Transverse colon (tissue), 4 donors: ENCODE measurements at regions not wholly inside any gene's neighbourhood (a gene's known extent, or its start where the extent isn't known, plus 50 kb on each side); places are given as distances from the start of the nearest gene placed in this dataset.

Experiments
- DNase-seq: peaks from one replicate; pipeline ENCODE4 v3.0.0-alpha.2; 2019
- H3K27ac ChIP-seq, 4 donors: fragments of 200-600 bp; sonication (generic); 2 replicates each; pipeline ENCODE4 v1.5.1; 2016 to 2018; ENCODE audit warnings: inconsistent platforms in 4 of 4
- H3K27me3 ChIP-seq: fragments of 200-600 bp; sonication (generic); 2 replicates; pipeline ENCODE4 v1.5.1; 2017; ENCODE audit warnings: inconsistent platforms
- H3K36me3 ChIP-seq, 4 donors: fragments of 200-600 bp; sonication (generic); 2 replicates each; pipeline ENCODE4 v1.5.1; 2017 to 2019; ENCODE audit warnings: inconsistent platforms in 4 of 4
- H3K4me1 ChIP-seq, 4 donors: fragments of 200-600 bp; sonication (generic); 2 replicates each; pipeline ENCODE4 v1.5.1; 2017 to 2020; ENCODE audit warnings: inconsistent platforms in 4 of 4
- H3K4me3 ChIP-seq, 4 donors: fragments of 200-600 bp; sonication (generic); 1 replicate in 1 of 4; 2 replicates in 3 of 4; pipeline versions ENCODE4 v1.5.1 to v1.6.1; 2017 to 2019; ENCODE audit warnings: inconsistent platforms in 4 of 4
- H3K9me3 ChIP-seq, 2 donors: fragments of 200-600 bp; sonication (generic); 2 replicates each; pipeline ENCODE4 v1.5.1; 2017 to 2019; ENCODE audit warnings: inconsistent platforms in 2 of 2
- EP300 ChIP-seq: sonication (generic); formaldehyde crosslinking; IDR thresholded peaks from one replicate; pipeline ENCODE4 v1.6.1; 2017; ENCODE audit warnings: antibody characterized with exemption, low read depth
- POLR2A ChIP-seq: fragments of 450-650 bp; IDR thresholded peaks from one replicate; pipeline ENCODE4 v1.6.1; 2016; ENCODE audit warnings: antibody characterized with exemption, mild to moderate bottlenecking, moderate library complexity
- POLR2AphosphoS5 ChIP-seq, 3 donors: sonication (generic); formaldehyde crosslinking; IDR thresholded peaks; one replicate each; pipeline ENCODE4 v1.6.1; 2016; ENCODE audit warnings: antibody characterized with exemption in 3 of 3
- WGBS, 2 donors: methylation state at CpG; one replicate each; pipeline ENCODE4 v1.1.5; 2018; ENCODE audit warnings: low coverage in 1 of 2; 5-methylcytosine and 5-hydroxymethylcytosine counted together
- in situ Hi-C, 4 donors: fragments of 200-750 bp; cut with MboI; loops; one replicate each; pipeline versions ENCODE4 v1.15.0 to v1.15.1; 2017; ENCODE audit warnings: low sequenced_read_pairs in 3 of 4, low pct_ligation_motif_present in 1 of 4, low pct_unique_long_range_greater_than_20kb in 1 of 4
- intact Hi-C: fragments of 100-400 bp; cut with DNase I; formaldehyde crosslinking; loops from one replicate; pipeline ENCODE4 v1.15.1; 2023; ENCODE audit warnings: low total_unique reads
- TF ChIP-seq, protein P1 (sequence below), 5 experiments: fragments of 200-600 bp in 3 of 5; fragments of 450-650 bp in 2 of 5; sonication (generic) in 3 of 5; IDR thresholded peaks; 1 replicate in 2 of 5; 2 replicates in 3 of 5; pipeline ENCODE4 v1.5.1; 2016 to 2017; ENCODE audit warnings: antibody characterized with exemption in 5 of 5, inconsistent platforms in 3 of 5, mild to moderate bottlenecking in 2 of 5, moderate library complexity in 1 of 5

DNA sequence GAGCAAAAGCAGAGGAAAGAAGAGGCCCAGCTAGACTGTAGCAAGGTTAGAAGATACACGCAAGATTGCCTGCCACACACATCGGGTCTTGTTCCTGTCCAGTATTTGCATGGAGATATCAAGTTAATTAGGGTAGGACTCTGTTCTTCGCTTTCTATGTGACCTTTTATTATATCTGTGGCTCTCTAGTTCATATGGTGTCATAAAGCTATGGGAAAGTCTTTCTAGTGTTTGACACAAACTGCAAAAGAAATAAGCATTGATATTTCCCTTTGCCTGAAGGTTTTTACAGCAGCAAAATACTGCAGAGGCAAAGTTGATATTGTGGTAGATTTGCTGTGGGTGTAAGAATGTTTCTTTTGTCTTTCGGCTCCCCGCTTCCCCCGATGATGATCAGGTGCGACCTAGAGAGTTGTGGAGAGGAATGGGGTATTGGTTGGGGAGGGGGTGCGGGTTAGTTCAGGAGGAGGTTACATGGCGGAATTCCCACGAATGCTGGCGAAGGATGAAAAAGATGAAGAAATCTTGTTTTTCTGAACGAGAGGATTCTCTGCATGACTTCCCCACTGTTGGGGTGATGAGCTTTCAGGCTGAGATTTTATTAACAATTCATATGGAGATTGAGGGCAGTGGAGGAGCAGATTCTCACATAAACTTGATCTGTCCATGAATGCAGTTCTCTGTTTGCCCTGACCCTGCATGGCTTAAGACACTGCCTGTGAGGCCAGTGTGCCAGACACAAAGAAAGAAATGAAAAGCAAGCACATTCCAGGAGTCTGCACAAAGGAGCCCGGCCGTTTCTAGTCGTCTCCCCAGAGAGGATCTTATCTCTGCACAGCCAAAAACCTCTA lies 550.2 kb downstream of the USP25 start:
- intact Hi-C loops (no loop called here), in situ Hi-C loops (no loop called here)
- no peaks in the 10 kb centered on the region for H3K4me1 ChIP-seq
- WGBS, 2 donors: 37 to 50% methylated on average over 6 to 15 of the region's 15 CpGs
- H3K27ac ChIP-seq: peak overlapping the region in 2 of 4 donors; percentile 38 to 53
- TF ChIP-seq POLR2AphosphoS5 (IDR thresholded peaks at IDR 0.05) (no peak), EP300 (no peak), POLR2A (no peak)
- TF ChIP-seq, protein P1, sequence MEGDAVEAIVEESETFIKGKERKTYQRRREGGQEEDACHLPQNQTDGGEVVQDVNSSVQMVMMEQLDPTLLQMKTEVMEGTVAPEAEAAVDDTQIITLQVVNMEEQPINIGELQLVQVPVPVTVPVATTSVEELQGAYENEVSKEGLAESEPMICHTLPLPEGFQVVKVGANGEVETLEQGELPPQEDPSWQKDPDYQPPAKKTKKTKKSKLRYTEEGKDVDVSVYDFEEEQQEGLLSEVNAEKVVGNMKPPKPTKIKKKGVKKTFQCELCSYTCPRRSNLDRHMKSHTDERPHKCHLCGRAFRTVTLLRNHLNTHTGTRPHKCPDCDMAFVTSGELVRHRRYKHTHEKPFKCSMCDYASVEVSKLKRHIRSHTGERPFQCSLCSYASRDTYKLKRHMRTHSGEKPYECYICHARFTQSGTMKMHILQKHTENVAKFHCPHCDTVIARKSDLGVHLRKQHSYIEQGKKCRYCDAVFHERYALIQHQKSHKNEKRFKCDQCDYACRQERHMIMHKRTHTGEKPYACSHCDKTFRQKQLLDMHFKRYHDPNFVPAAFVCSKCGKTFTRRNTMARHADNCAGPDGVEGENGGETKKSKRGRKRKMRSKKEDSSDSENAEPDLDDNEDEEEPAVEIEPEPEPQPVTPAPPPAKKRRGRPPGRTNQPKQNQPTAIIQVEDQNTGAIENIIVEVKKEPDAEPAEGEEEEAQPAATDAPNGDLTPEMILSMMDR (IDR thresholded peaks at IDR 0.05): no peak
- no peaks in the 10 kb centered on the region for H3K36me3 ChIP-seq
- H3K9me3 ChIP-seq: no peaks in the 10 kb centered on the region
- H3K4me3 ChIP-seq: no peak overlapping the region
- no peaks in the 10 kb centered on the region for H3K27me3 ChIP-seq
- DNase-seq: no peak

DNA sequence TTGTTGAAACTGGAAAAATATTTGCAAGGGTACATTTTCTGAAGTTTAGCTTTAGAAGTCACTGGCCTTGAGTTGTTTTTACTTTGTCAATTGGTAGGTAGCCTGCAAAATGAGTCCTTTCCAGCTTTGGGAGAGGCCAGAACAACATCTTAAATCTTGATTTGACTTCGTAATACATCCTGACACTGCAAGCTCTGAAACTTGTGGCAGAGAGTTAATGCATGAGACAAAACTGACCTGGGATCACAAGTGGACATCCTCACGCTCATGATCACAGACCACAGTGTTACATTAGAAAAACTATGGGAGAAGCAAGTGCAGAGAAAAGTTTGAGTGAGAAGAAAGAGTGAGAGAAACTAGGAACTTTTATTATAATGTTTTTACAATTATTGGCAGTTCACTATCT lies 550.9 kb downstream of the USP25 start:
- no peak overlapping the region for H3K4me3 ChIP-seq

DNA sequence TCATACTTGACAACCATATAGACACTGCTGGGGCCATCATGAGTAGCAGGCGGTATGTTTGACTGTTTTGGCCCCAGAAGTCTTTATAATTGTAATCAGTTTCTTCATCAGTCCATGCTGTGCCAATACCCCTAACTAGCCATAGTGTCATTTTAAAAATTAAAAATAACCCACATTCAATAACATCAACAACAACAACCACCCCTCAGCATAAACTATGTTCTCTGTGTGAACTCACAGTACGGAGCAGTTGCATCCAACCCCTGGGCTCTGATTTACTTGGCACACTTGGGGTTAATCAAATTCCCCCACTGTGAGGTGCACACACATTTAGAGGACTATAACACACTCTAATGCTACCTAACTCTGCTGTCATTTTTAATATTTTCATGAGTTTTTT lies 553.7 kb downstream of the USP25 start:
- peak overlapping the region in 1 of 4 donors; percentile 6 for H3K27ac ChIP-seq
- 85 to 100% methylated on average over 1 to 2 of the region's 2 CpGs for WGBS, 2 donors
- no peak for DNase-seq
- intact Hi-C loops (no loop called here), in situ Hi-C loops (no loop called here)
- no peaks in the 10 kb centered on the region for H3K4me1 ChIP-seq
- H3K4me3 ChIP-seq: no peak overlapping the region
- H3K27me3 ChIP-seq: no peaks in the 10 kb centered on the region
- no peaks in the 10 kb centered on the region for H3K36me3 ChIP-seq
- no peaks in the 10 kb centered on the region for H3K9me3 ChIP-seq
- no peak for TF ChIP-seq EP300

More for the DNA sequence above, 550.9 kb downstream of the USP25 start:
- Histone ChIP-seq H3K36me3 (no peaks in the 10 kb centered on the region), H3K4me1 (no peaks in the 10 kb centered on the region), H3K27me3 (no peaks in the 10 kb centered on the region), H3K9me3 (no peaks in the 10 kb centered on the region), H3K27ac (peak overlapping the region in 2 of 4 donors; percentile 24 to 38)
- in situ Hi-C loops: no loop called here
- TF ChIP-seq POLR2A: no peak
- TF ChIP-seq POLR2AphosphoS5 (IDR thresholded peaks at IDR 0.05): no peak
- TF ChIP-seq, protein P1 (IDR thresholded peaks at IDR 0.05): no peak
- TF ChIP-seq EP300: no peak
- no peak for DNase-seq
- intact Hi-C loops: no loop called here
- 55 to 56% methylated on average over 2 of the region's 2 CpGs for WGBS, 2 donors

DNA sequence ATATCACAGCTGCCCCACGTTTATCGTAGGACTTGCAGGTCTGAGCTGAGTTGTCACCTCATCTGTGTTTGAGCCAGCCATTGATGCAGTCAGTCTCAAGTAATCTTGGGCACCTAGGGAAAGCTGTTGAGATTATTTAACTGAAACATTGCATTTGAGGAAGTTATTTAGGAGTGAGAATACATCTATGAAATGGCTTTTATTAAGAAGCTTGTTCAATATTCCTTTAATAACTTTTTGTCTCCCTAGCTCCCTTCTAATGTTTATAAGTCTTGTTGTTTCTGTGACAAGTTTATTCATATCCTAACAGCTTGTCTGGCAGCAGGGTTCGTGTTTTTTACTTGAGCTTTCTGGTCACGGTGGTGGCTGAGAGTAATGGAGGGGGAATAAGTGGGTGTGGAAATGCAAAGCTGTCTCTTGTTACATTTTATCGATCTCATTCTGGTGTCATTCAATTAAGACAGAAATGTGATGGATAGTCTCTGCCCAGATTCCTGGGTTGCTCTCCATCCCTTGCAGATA lies 555.9 kb downstream of the USP25 start:
- Histone ChIP-seq H3K27me3 (no peaks in the 10 kb centered on the region), H3K9me3 (no peaks in the 10 kb centered on the region), H3K36me3 (no peaks in the 10 kb centered on the region), H3K27ac (no peak overlapping the region), H3K4me3 (no peak overlapping the region), H3K4me1 (no peaks in the 10 kb centered on the region)
- 60 to 81% methylated on average over 3 to 5 of the region's 5 CpGs for WGBS, 2 donors
- intact Hi-C loops (no loop called here), in situ Hi-C loops (no loop called here)
- TF ChIP-seq, protein P1 (IDR thresholded peaks at IDR 0.05): no peak
- no peak for TF ChIP-seq POLR2A
- no peak for TF ChIP-seq POLR2AphosphoS5 (IDR thresholded peaks at IDR 0.05)
- no peak for TF ChIP-seq EP300
- DNase-seq: no peak
